T47D (cell line): ENCODE measurements at regions not wholly inside any gene's neighbourhood (a gene's known extent, or its start where the extent isn't known, plus 50 kb on each side); places are given as distances from the start of the nearest gene placed in this dataset.
"Not testable (repeated sequence)": the region's sequence is repeated elsewhere in the genome, so short reads cannot be mapped to it uniquely, and the experiment has no call there.

Experiments used
- DNase-seq, 2 experiments: peaks; one replicate each; pipeline versions ENCODE4 v3.0.0 to v3.0.0-alpha.2; 2011 to 2012; ENCODE audit warnings: low read depth in 1 of 2, low spot score in 1 of 2
- JUND ChIP-seq: IDR thresholded peaks from 2 replicates; pipeline ENCODE4 v1.6.1; 2012; ENCODE audit warnings: low read depth
- in situ Hi-C: cut with HindIII; loops from 2 replicates; pipeline ENCODE4 v1.10.0; 2016; ENCODE audit warnings: low sequenced_read_pairs, low pct_unique_long_range_greater_than_20kb

GRCh38 chr10:78337646-78338391, 304.2 kb downstream of the RPS24 start:
- in situ Hi-C loops: no loop called here
- no peak for DNase-seq
- no peak for TF ChIP-seq JUND

- no peak for TF ChIP-seq JUND
- no peak for DNase-seq
- in situ Hi-C loops: no loop called here
Observed at GRCh38 chr10:78338717-78339116, 305.1 kb downstream of the RPS24 start.

GRCh38 chr10:78339251-78339650, 305.6 kb downstream of the RPS24 start:
- in situ Hi-C loops: no loop called here
- TF ChIP-seq JUND: no peak
- DNase-seq: no peak

- DNase-seq: no peak
- no peak for TF ChIP-seq JUND
- in situ Hi-C loops: no loop called here
Observed at GRCh38 chr10:78341953-78342614, 308.4 kb downstream of the RPS24 start.

GRCh38 chr10:78342827-78343653, 309.4 kb downstream of the RPS24 start:
- TF ChIP-seq JUND: no peak
- DNase-seq: no peak
- in situ Hi-C loops: no loop called here

- DNase-seq, in situ Hi-C loops: not testable (repeated sequence)
Observed at GRCh38 chr10:78344257-78344656, 310.6 kb downstream of the RPS24 start.

GRCh38 chr10:78345515-78345914, 311.9 kb downstream of the RPS24 start:
- DNase-seq, in situ Hi-C loops: not testable (repeated sequence)

- in situ Hi-C loops: no loop called here
- no peak for TF ChIP-seq JUND
- DNase-seq: no peak
Observed at GRCh38 chr10:78346721-78347120, 313.1 kb downstream of the RPS24 start.

- no peak for DNase-seq
- no peak for TF ChIP-seq JUND
- in situ Hi-C loops: no loop called here
Observed at GRCh38 chr10:78348411-78349164, 314.9 kb downstream of the RPS24 start.

GRCh38 chr10:78349165-78349516, 315.5 kb downstream of the RPS24 start:
- in situ Hi-C loops: no loop called here
- DNase-seq: no peak
- no peak for TF ChIP-seq JUND

- no peak for DNase-seq
- in situ Hi-C loops: no loop called here
- no peak for TF ChIP-seq JUND
Observed at GRCh38 chr10:78349911-78350663, 316.4 kb downstream of the RPS24 start.

- no peak for TF ChIP-seq JUND
- no peak for DNase-seq
- in situ Hi-C loops: no loop called here
Observed at GRCh38 chr10:78351283-78351682, 317.6 kb downstream of the RPS24 start.
